ENCODE measurements at regions not wholly inside any gene's neighbourhood (a gene's known extent, or its start where the extent isn't known, plus 50 kb on each side); places are given as distances from the start of the nearest gene placed in this dataset.

GRCh38 chr2:176473851-176474250, 204.6 kb downstream of the MTX2 start:
- no peaks in the 10 kb centered on the region for H3K4me1 ChIP-seq (ENCODE audit: control insufficient read depth in 1 of 2, insufficient read depth in 2 of 2, low read length in 2 of 2)
- no peaks in the 10 kb centered on the region for H3K9me3 ChIP-seq (ENCODE audit: control insufficient read depth in 1 of 2, low read length in 2 of 2)
- no peak overlapping the region for H3K4me3 ChIP-seq (ENCODE audit: low read depth in 1 of 2, low read length in 2 of 2)
- H3K36me3 ChIP-seq (ENCODE audit: control insufficient read depth in 1 of 2, insufficient read depth in 2 of 2, low read length in 2 of 2): no peaks in the 10 kb centered on the region
- H3K27ac ChIP-seq (ENCODE audit: low read length): no peak overlapping the region
- no peaks in the 10 kb centered on the region for H3K27me3 ChIP-seq (ENCODE audit: low read depth, low read length)

- Histone ChIP-seq H3K4me1 (ENCODE audit: control insufficient read depth in 1 of 2, insufficient read depth in 2 of 2, low read length in 2 of 2) (no peaks in the 10 kb centered on the region), H3K36me3 (ENCODE audit: control insufficient read depth in 1 of 2, insufficient read depth in 2 of 2, low read length in 2 of 2) (no peaks in the 10 kb centered on the region), H3K9me3 (ENCODE audit: control insufficient read depth in 1 of 2, low read length in 2 of 2) (no peaks in the 10 kb centered on the region), H3K27ac (ENCODE audit: low read length) (no peak overlapping the region), H3K4me3 (ENCODE audit: low read depth in 1 of 2, low read length in 2 of 2) (no peak overlapping the region), H3K27me3 (ENCODE audit: low read depth, low read length) (no peaks in the 10 kb centered on the region)
These were observed 208.1 kb downstream of the MTX2 start for GRCh38 chr2:176477336-176477735.

DNA sequence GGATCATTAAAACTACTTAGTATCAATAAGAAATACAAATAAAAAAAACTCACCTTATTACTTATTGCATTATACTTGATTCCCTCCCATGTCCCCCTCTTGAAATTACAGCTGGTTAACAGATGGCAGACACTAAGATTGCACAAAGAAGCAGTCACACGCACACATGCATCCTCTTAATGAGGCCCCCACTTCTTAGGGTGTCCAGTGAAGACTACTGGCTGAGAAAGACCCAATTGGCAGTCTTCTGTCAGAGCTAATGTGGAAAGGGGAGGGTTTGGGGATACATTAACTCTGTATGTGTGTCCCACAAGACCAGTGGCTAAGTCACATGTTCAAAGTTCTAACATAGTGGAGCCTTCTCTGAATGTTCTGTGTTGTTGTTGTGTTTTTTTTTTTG, 210.7 kb downstream of the MTX2 start:
- Histone ChIP-seq H3K4me1 (ENCODE audit: control insufficient read depth in 1 of 2, insufficient read depth in 2 of 2, low read length in 2 of 2) (peaks cover 0 to 6% of the 10 kb centered on the region in 2 donors), H3K27me3 (ENCODE audit: low read depth, low read length) (no peaks in the 10 kb centered on the region), H3K9me3 (ENCODE audit: control insufficient read depth in 1 of 2, low read length in 2 of 2) (no peaks in the 10 kb centered on the region), H3K27ac (ENCODE audit: low read length) (no peak overlapping the region), H3K36me3 (ENCODE audit: control insufficient read depth in 1 of 2, insufficient read depth in 2 of 2, low read length in 2 of 2) (no peaks in the 10 kb centered on the region), H3K4me3 (ENCODE audit: low read depth in 1 of 2, low read length in 2 of 2) (no peak overlapping the region)

GRCh38 chr2:176482107-176482506, 212.9 kb downstream of the MTX2 start:
- H3K36me3 ChIP-seq (ENCODE audit: control insufficient read depth in 1 of 2, insufficient read depth in 2 of 2, low read length in 2 of 2): no peaks in the 10 kb centered on the region

GRCh38 chr2:176483476-176483875, 214.2 kb downstream of the MTX2 start:
- H3K27ac ChIP-seq (ENCODE audit: low read length): no peak overlapping the region
- H3K4me1 ChIP-seq (ENCODE audit: control insufficient read depth in 1 of 2, insufficient read depth in 2 of 2, low read length in 2 of 2): peaks cover 0 to 14% of the 10 kb centered on the region in 2 donors
- H3K4me3 ChIP-seq (ENCODE audit: low read depth in 1 of 2, low read length in 2 of 2): no peak overlapping the region
- H3K36me3 ChIP-seq (ENCODE audit: control insufficient read depth in 1 of 2, insufficient read depth in 2 of 2, low read length in 2 of 2): no peaks in the 10 kb centered on the region
- H3K27me3 ChIP-seq (ENCODE audit: low read depth, low read length): no peaks in the 10 kb centered on the region
- H3K9me3 ChIP-seq (ENCODE audit: control insufficient read depth in 1 of 2, low read length in 2 of 2): no peaks in the 10 kb centered on the region

More at GRCh38 chr2:176482107-176482506, 212.9 kb downstream of the MTX2 start:
- no peak overlapping the region for H3K27ac ChIP-seq (ENCODE audit: low read length)
- H3K4me3 ChIP-seq (ENCODE audit: low read depth in 1 of 2, low read length in 2 of 2): no peak overlapping the region
- H3K27me3 ChIP-seq (ENCODE audit: low read depth, low read length): no peaks in the 10 kb centered on the region
- peaks cover 0 to 14% of the 10 kb centered on the region in 2 donors for H3K4me1 ChIP-seq (ENCODE audit: control insufficient read depth in 1 of 2, insufficient read depth in 2 of 2, low read length in 2 of 2)
- no peaks in the 10 kb centered on the region for H3K9me3 ChIP-seq (ENCODE audit: control insufficient read depth in 1 of 2, low read length in 2 of 2)

DNA sequence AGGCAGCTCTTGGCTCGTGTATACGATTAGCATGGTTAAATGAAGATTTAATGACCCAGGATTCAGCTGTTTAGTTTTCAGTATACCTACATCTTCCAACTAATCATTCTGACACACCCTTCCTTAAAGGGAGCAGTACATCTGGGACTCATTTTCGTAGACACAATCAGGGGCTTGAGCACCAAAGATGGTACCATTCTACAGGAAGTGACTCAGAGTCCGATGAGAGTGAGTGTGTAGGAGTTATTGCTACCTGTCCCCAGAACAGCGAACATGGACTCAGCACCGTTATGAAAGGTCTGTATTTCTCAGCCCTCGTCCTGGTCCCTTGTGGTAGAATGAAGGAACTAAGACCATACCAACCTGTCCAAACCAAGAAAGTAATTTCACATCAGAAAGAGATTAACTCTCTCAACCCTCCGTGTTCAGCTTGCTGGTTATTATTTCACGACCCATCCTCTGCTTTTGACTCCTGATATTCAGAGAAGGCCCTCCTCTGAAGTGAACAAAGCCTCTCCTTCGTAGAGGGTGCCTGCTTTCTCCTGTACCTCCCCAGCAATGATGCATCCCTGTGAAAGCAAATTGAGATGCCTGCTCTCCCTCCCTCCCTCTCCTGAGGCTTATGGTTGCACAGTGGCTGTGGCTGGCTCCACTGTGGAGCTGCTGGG, 214.8 kb downstream of the MTX2 start:
- Histone ChIP-seq H3K4me1 (ENCODE audit: control insufficient read depth in 1 of 2, insufficient read depth in 2 of 2, low read length in 2 of 2) (peaks cover 0 to 14% of the 10 kb centered on the region in 2 donors), H3K4me3 (ENCODE audit: low read depth in 1 of 2, low read length in 2 of 2) (no peak overlapping the region), H3K36me3 (ENCODE audit: control insufficient read depth in 1 of 2, insufficient read depth in 2 of 2, low read length in 2 of 2) (no peaks in the 10 kb centered on the region), H3K9me3 (ENCODE audit: control insufficient read depth in 1 of 2, low read length in 2 of 2) (no peaks in the 10 kb centered on the region), H3K27ac (ENCODE audit: low read length) (no peak overlapping the region), H3K27me3 (ENCODE audit: low read depth, low read length) (no peaks in the 10 kb centered on the region)

DNA sequence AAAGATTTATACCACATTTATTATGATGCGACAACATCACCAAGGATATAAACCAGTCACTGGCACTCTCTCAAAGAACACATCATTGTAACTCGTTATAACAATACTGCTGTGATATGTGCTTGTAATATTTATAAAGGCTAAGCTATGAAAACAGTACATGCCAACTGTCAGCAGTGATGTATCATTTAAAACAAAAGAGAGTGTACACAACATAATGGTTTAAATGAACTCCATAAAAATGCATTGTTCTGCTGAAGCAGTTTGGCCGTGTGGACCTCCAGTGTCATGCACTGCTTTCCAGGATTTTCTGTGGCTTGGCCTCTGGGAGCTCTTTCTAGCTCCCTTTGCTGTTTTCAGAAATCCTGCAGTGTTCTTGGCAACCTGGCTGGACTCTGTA, 215.6 kb downstream of the MTX2 start:
- Histone ChIP-seq H3K36me3 (ENCODE audit: control insufficient read depth in 1 of 2, insufficient read depth in 2 of 2, low read length in 2 of 2) (no peaks in the 10 kb centered on the region), H3K27me3 (ENCODE audit: low read depth, low read length) (no peaks in the 10 kb centered on the region), H3K4me3 (ENCODE audit: low read depth in 1 of 2, low read length in 2 of 2) (no peak overlapping the region), H3K27ac (ENCODE audit: low read length) (no peak overlapping the region), H3K4me1 (ENCODE audit: control insufficient read depth in 1 of 2, insufficient read depth in 2 of 2, low read length in 2 of 2) (peaks cover 0 to 14% of the 10 kb centered on the region in 2 donors), H3K9me3 (ENCODE audit: control insufficient read depth in 1 of 2, low read length in 2 of 2) (no peaks in the 10 kb centered on the region)

DNA sequence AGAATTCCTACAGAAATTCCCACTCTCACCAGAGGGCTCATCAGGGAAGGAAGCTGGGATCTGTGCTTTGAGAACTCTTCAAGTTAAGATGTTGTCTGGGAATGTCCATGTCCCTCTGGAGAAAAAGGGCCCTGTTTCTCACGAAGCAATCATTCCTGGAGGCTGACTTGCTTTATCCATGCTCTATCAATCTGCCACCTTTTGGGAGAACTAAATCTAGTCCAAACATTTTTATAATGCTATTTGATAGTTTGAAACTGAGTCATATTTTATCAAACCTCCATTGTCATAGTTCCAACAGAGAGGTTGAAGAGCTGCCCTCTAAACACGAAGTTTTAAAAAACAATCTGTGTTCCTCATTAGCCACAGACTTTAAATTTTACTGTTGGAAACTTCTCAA, 219.2 kb downstream of the MTX2 start:
- H3K27ac ChIP-seq (ENCODE audit: low read length): no peak overlapping the region
- no peaks in the 10 kb centered on the region for H3K36me3 ChIP-seq (ENCODE audit: control insufficient read depth in 1 of 2, insufficient read depth in 2 of 2, low read length in 2 of 2)
- H3K27me3 ChIP-seq (ENCODE audit: low read depth, low read length): no peaks in the 10 kb centered on the region
- H3K4me3 ChIP-seq (ENCODE audit: low read depth in 1 of 2, low read length in 2 of 2): no peak overlapping the region
- peaks cover 0 to 24% of the 10 kb centered on the region in 2 donors for H3K4me1 ChIP-seq (ENCODE audit: control insufficient read depth in 1 of 2, insufficient read depth in 2 of 2, low read length in 2 of 2)
- no peaks in the 10 kb centered on the region for H3K9me3 ChIP-seq (ENCODE audit: control insufficient read depth in 1 of 2, low read length in 2 of 2)

GRCh38 chr2:176490061-176490861, 221.0 kb downstream of the MTX2 start:
- Histone ChIP-seq H3K4me1 (ENCODE audit: control insufficient read depth in 1 of 2, insufficient read depth in 2 of 2, low read length in 2 of 2) (peaks cover 0 to 15% of the 10 kb centered on the region in 2 donors), H3K27me3 (ENCODE audit: low read depth, low read length) (no peaks in the 10 kb centered on the region), H3K9me3 (ENCODE audit: control insufficient read depth in 1 of 2, low read length in 2 of 2) (no peaks in the 10 kb centered on the region), H3K36me3 (ENCODE audit: control insufficient read depth in 1 of 2, insufficient read depth in 2 of 2, low read length in 2 of 2) (no peaks in the 10 kb centered on the region), H3K27ac (ENCODE audit: low read length) (peak overlapping the region; percentile 68), H3K4me3 (ENCODE audit: low read depth in 1 of 2, low read length in 2 of 2) (no peak overlapping the region)

DNA sequence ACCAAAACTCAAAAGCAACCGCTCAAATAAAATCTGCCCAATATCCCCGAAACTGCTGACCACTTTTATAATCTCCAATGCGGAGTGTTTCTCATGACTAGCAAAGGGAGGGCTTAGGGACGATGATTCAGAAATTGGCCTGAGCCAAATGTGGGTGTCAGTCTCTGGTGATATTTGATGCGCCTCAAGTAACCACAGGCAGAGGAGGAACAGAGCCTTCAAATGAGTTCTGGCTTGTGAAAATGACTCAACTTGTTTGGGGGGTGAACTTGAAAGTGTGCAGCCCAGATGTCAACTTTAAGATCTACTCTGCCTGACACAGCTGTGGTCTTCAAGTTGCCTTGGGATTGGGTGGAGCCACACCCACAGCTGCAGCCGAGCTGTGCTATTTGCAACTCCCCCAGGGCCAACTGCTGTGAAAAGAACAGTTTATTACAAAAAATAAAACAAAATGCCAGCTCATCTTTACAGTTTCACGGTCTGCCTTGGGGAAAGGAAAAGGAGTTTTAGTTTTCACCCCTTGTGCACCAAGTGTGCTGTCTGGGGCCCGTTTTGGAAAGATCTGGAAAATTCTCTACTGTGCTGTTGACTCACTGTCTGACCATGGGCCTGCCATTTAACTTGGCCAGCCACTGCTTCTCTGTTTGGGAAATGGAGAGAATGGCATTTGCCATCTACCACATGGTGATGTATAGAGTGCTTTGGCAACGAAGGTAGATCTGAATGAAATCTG, 222.1 kb downstream of the MTX2 start:
- Histone ChIP-seq H3K36me3 (ENCODE audit: control insufficient read depth in 1 of 2, insufficient read depth in 2 of 2, low read length in 2 of 2) (no peaks in the 10 kb centered on the region), H3K4me1 (ENCODE audit: control insufficient read depth in 1 of 2, insufficient read depth in 2 of 2, low read length in 2 of 2) (peaks cover 0 to 18% of the 10 kb centered on the region in 2 donors), H3K27ac (ENCODE audit: low read length) (peak overlapping the region; percentile 68), H3K27me3 (ENCODE audit: low read depth, low read length) (no peaks in the 10 kb centered on the region), H3K4me3 (ENCODE audit: low read depth in 1 of 2, low read length in 2 of 2) (no peak overlapping the region), H3K9me3 (ENCODE audit: control insufficient read depth in 1 of 2, low read length in 2 of 2) (no peaks in the 10 kb centered on the region)

- no peaks in the 10 kb centered on the region for H3K27me3 ChIP-seq (ENCODE audit: low read depth, low read length)
- no peak overlapping the region for H3K27ac ChIP-seq (ENCODE audit: low read length)
- H3K36me3 ChIP-seq (ENCODE audit: control insufficient read depth in 1 of 2, insufficient read depth in 2 of 2, low read length in 2 of 2): no peaks in the 10 kb centered on the region
- no peak overlapping the region for H3K4me3 ChIP-seq (ENCODE audit: low read depth in 1 of 2, low read length in 2 of 2)
- peaks cover 0 to 18% of the 10 kb centered on the region in 2 donors for H3K4me1 ChIP-seq (ENCODE audit: control insufficient read depth in 1 of 2, insufficient read depth in 2 of 2, low read length in 2 of 2)
- no peaks in the 10 kb centered on the region for H3K9me3 ChIP-seq (ENCODE audit: control insufficient read depth in 1 of 2, low read length in 2 of 2)
These were observed 223.3 kb downstream of the MTX2 start for GRCh38 chr2:176492583-176492982.
